Loucy (cell line): ENCODE measurements at regions not wholly inside any gene's neighbourhood (a gene's known extent, or its start where the extent isn't known, plus 50 kb on each side); places are given as distances from the start of the nearest gene placed in this dataset.

ENCODE experiments used
- CTCF ChIP-seq: fragments of 200-600 bp; sonication (generic); conservative IDR thresholded peaks from 2 replicates; pipeline ENCODE4 v1.5.1; 2014; ENCODE audit warnings: mild to moderate bottlenecking, antibody characterized with exemption, low read length
- EZH2phosphoT487 ChIP-seq: fragments of 200-600 bp; IDR thresholded peaks from 2 replicates; pipeline ENCODE4 v1.6.1; 2018; ENCODE audit warnings: antibody characterized with exemption, mild to moderate bottlenecking, moderate library complexity, borderline replicate concordance

- no peak for TF ChIP-seq CTCF
- TF ChIP-seq EZH2phosphoT487: no peak
Observed at GRCh38 chr12:105931762-105932570, 206.8 kb downstream of the NUAK1 start.
